Activated naive CD8-positive, alpha-beta T cell treated with anti-CD3 and anti-CD28 coated beads, Interleukin-2, amount 50 U/mL, for 24 hours (primary cell): ENCODE measurements at regions not wholly inside any gene's neighbourhood (a gene's known extent, or its start where the extent isn't known, plus 50 kb on each side); places are given as distances from the start of the nearest gene placed in this dataset.

Source experiments
- ATAC-seq: fragments of 150-1000 bp; cut with Tn5 transposase; one replicate; pipeline ENCODE4 v1.10.0; 2021
- DNase-seq: peaks from one replicate; pipeline ENCODE4 v3.0.0; 2021
- H3K27ac Mint-ChIP-seq: one replicate; pipeline ENCODE4 v1.8.0; 2021; ENCODE audit warnings: mild to moderate bottlenecking, mixed read lengths
- H3K27me3 Mint-ChIP-seq: one replicate; pipeline ENCODE4 v1.8.0; 2021; ENCODE audit warnings: mixed read lengths
- H3K36me3 Mint-ChIP-seq: one replicate; pipeline ENCODE4 v1.8.0; 2021; ENCODE audit warnings: low read depth, mixed read lengths
- H3K4me1 Mint-ChIP-seq: one replicate; pipeline ENCODE4 v1.8.0; 2021; ENCODE audit warnings: mixed read lengths
- H3K4me3 Mint-ChIP-seq: one replicate; pipeline ENCODE4 v1.8.0; 2021; ENCODE audit warnings: mild to moderate bottlenecking, moderate library complexity, mixed read lengths
- H3K9me3 Mint-ChIP-seq: one replicate; pipeline ENCODE4 v1.8.0; 2021; ENCODE audit warnings: mixed read lengths

GRCh38 chr15:81469154-81469553 is 95.1 kb upstream of the TMC3 start:
- Mint-ChIP-seq H3K36me3 (no peaks in the 10 kb centered on the region), H3K27me3 (peaks cover 3% of the 10 kb centered on the region), H3K27ac (no peak overlapping the region), H3K4me1 (no peaks in the 10 kb centered on the region), H3K4me3 (no peak overlapping the region), H3K9me3 (peaks cover 20% of the 10 kb centered on the region)
- DNase-seq (no peak), ATAC-seq (no peak)

- no peaks in the 10 kb centered on the region for H3K36me3 Mint-ChIP-seq
- H3K4me1 Mint-ChIP-seq = no peaks in the 10 kb centered on the region
- peaks cover 3% of the 10 kb centered on the region for H3K27me3 Mint-ChIP-seq
- ATAC-seq (no peak), DNase-seq (no peak)
- peaks cover 38% of the 10 kb centered on the region for H3K9me3 Mint-ChIP-seq
- H3K27ac Mint-ChIP-seq = no peak overlapping the region
- H3K4me3 Mint-ChIP-seq = no peak overlapping the region
These were observed 92.7 kb upstream of the TMC3 start for GRCh38 chr15:81466741-81467140.

DNA sequence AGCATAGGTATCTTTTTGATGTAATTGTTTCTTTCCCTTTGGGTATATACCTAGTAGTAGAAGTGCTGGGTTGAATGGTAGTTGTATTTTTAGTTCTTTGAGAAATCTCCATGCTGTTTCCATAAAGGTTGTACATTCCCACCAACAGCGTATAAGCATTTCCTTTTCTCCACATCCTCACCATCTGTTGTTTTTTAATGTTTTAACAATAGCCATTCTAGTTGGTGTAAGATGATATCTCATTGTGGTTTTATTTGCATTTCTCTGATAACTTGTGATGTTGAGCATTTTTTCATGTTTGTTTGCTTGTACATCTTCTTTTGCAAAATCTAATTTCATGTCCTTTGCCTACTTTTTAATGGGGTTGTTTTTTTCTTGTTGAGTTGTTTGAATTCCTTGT is 80.0 kb upstream of the TMC3 start:
- DNase-seq = no peak
- peaks cover 11% of the 10 kb centered on the region for H3K4me1 Mint-ChIP-seq
- H3K27ac Mint-ChIP-seq = no peak overlapping the region
- H3K27me3 Mint-ChIP-seq = no peaks in the 10 kb centered on the region
- no peaks in the 10 kb centered on the region for H3K9me3 Mint-ChIP-seq
- no peak for ATAC-seq
- no peak overlapping the region for H3K4me3 Mint-ChIP-seq
- no peaks in the 10 kb centered on the region for H3K36me3 Mint-ChIP-seq

DNA sequence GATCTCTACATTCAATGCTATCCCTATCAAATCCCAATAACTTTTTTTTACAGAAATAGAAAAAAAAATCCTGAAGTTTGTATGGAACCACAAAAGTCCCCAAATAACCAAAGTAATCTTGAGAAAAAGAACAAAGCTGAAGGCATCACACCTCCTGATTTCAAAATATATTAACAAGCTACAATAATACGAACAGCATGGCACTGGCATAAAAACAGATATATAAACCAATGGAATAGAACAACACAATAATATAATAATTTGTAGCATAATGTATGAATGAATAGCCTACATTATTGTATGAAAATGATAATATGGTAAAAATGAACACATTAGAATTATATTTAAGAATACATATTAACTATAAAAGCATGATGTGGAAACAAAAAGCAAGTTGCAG is 76.7 kb upstream of the TMC3 start:
- peaks cover 4% of the 10 kb centered on the region for H3K9me3 Mint-ChIP-seq
- no peaks in the 10 kb centered on the region for H3K27me3 Mint-ChIP-seq
- DNase-seq (no peak), ATAC-seq (no peak)
- no peaks in the 10 kb centered on the region for H3K4me1 Mint-ChIP-seq
- H3K27ac Mint-ChIP-seq = no peak overlapping the region
- no peaks in the 10 kb centered on the region for H3K36me3 Mint-ChIP-seq
- no peak overlapping the region for H3K4me3 Mint-ChIP-seq

GRCh38 chr15:81449836-81450474 is 75.9 kb upstream of the TMC3 start:
- H3K9me3 Mint-ChIP-seq = peaks cover 9% of the 10 kb centered on the region
- no peak for DNase-seq
- no peak for ATAC-seq
- H3K27me3 Mint-ChIP-seq = no peaks in the 10 kb centered on the region
- H3K27ac Mint-ChIP-seq = no peak overlapping the region
- no peaks in the 10 kb centered on the region for H3K4me1 Mint-ChIP-seq
- peaks cover 2% of the 10 kb centered on the region for H3K36me3 Mint-ChIP-seq
- H3K4me3 Mint-ChIP-seq = no peak overlapping the region

GRCh38 chr15:81443040-81443820 is 69.2 kb upstream of the TMC3 start:
- ATAC-seq (no peak), DNase-seq (no peak)
- H3K4me3 Mint-ChIP-seq = no peak overlapping the region
- peaks cover 9% of the 10 kb centered on the region for H3K9me3 Mint-ChIP-seq
- H3K27ac Mint-ChIP-seq = no peak overlapping the region
- no peaks in the 10 kb centered on the region for H3K4me1 Mint-ChIP-seq
- peaks cover 2% of the 10 kb centered on the region for H3K36me3 Mint-ChIP-seq
- H3K27me3 Mint-ChIP-seq = peaks cover 7% of the 10 kb centered on the region

DNA sequence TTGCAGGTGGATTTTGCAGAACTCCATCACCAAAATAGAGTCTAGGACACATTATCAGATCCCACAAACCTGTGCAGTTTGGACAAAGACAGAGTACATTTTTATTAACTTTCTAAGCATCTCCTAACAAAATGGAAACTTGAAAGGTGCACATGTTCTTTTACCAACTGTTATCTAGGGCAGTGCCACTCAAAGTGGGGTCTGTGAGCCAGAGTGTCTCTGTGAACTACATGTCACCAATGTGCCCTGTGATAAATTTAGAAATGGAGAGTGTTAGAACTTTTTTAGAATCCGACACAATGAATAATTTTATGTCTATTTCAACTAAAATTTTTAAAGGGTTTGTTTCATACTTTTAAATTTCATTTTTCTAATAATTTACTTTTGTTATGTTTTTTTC is 68.4 kb upstream of the TMC3 start:
- Mint-ChIP-seq H3K9me3 (peaks cover 9% of the 10 kb centered on the region), H3K4me3 (no peak overlapping the region), H3K27me3 (peaks cover 7% of the 10 kb centered on the region), H3K36me3 (peaks cover 2% of the 10 kb centered on the region), H3K4me1 (no peaks in the 10 kb centered on the region), H3K27ac (no peak overlapping the region)
- ATAC-seq (no peak), DNase-seq (no peak)

DNA sequence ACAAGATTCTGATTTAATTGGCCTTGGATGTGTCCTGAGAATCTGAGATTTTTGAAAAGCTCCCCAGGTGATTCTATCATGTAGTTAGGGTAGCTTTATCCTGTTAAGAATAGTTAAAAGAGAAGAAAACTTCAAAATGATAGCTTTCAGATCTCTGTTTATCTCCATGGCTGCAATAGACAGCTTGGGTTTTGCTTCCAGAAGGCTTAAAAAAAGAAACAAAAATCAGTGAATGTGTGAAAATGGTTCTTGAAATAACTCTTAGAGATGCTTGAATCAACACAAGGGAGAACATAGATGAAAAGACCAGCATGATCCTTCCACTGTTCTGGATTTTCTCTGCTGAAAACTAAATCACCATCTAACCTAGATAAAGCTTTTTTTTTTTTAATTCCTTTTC is 60.8 kb upstream of the TMC3 start:
- peaks cover 13% of the 10 kb centered on the region for H3K27me3 Mint-ChIP-seq
- H3K36me3 Mint-ChIP-seq = peaks cover 2% of the 10 kb centered on the region

DNA sequence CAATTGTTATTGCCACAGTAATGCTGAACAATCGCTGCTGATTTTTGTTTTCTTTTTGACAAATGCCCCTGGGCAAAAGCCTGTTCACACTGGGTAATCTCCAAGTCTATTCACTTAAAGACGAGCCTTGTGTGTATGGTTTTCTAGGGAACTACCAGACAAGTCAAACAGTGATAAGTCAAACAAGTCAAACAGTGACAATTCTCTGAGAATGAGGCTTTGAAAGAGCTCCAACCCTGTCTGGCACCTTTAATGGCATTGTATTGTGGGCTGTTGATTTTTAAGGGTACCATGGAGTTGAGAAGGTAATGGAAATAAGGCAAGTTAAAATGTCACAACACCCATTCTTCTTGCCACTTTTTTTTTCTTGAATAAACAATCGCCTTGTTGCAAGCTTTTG is 59.4 kb upstream of the TMC3 start:
- Mint-ChIP-seq H3K27me3 (peaks cover 13% of the 10 kb centered on the region), H3K4me3 (no peak overlapping the region), H3K4me1 (no peaks in the 10 kb centered on the region), H3K27ac (no peak overlapping the region), H3K9me3 (no peaks in the 10 kb centered on the region), H3K36me3 (peaks cover 2% of the 10 kb centered on the region)
- DNase-seq (no peak), ATAC-seq (no peak)

More for the DNA sequence above, 60.8 kb upstream of the TMC3 start:
- Mint-ChIP-seq H3K27ac (no peak overlapping the region), H3K9me3 (no peaks in the 10 kb centered on the region), H3K4me3 (no peak overlapping the region), H3K4me1 (no peaks in the 10 kb centered on the region)
- no peak for ATAC-seq
- DNase-seq = no peak

DNA sequence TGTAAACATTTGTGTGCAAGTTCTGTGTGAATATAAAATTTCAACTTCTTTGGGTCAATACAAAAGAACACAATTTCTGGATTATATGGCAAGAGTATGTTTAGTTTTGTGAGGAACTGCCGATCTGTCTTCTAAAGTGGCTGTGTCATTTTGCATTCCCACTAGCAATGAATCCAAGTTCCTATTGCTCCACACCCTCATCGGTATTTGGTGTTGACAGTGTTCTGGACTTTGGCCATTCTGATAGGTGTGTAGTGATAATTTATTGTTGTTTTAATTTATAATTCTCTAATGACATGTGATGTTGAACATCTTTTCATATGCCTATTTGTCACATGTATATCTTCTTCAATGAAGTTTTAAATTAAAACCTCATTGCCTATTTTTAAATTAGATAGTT is 58.2 kb upstream of the TMC3 start:
- H3K27ac Mint-ChIP-seq = no peak overlapping the region
- peaks cover 2% of the 10 kb centered on the region for H3K36me3 Mint-ChIP-seq
- no peak overlapping the region for H3K4me3 Mint-ChIP-seq
- DNase-seq (no peak), ATAC-seq (no peak)
- H3K9me3 Mint-ChIP-seq = no peaks in the 10 kb centered on the region
- peaks cover 13% of the 10 kb centered on the region for H3K27me3 Mint-ChIP-seq
- H3K4me1 Mint-ChIP-seq = no peaks in the 10 kb centered on the region

- H3K27me3 Mint-ChIP-seq = no peaks in the 10 kb centered on the region
- H3K36me3 Mint-ChIP-seq = peaks cover 2% of the 10 kb centered on the region
- ATAC-seq (no peak), DNase-seq (no peak)
- no peaks in the 10 kb centered on the region for H3K4me1 Mint-ChIP-seq
- H3K9me3 Mint-ChIP-seq = no peaks in the 10 kb centered on the region
- no peak overlapping the region for H3K27ac Mint-ChIP-seq
- no peak overlapping the region for H3K4me3 Mint-ChIP-seq
These were observed 53.2 kb upstream of the TMC3 start for GRCh38 chr15:81427176-81427575.

GRCh38 chr15:81425905-81426304 is 51.9 kb upstream of the TMC3 start:
- Mint-ChIP-seq H3K27me3 (no peaks in the 10 kb centered on the region), H3K4me3 (no peak overlapping the region), H3K36me3 (no peaks in the 10 kb centered on the region), H3K4me1 (no peaks in the 10 kb centered on the region), H3K27ac (no peak overlapping the region), H3K9me3 (no peaks in the 10 kb centered on the region)
- DNase-seq (no peak), ATAC-seq (no peak)
